ENCODE measurements at regions not wholly inside any gene's neighbourhood (a gene's known extent, or its start where the extent isn't known, plus 50 kb on each side); places are given as distances from the start of the nearest gene placed in this dataset.

GRCh38 chr12:126185025-126185424 lies 1119.8 kb downstream of the AACS start:
- no peak for TF ChIP-seq CTCF (IDR thresholded peaks at IDR 0.05)
- no peak for TF ChIP-seq POLR2A (IDR thresholded peaks at IDR 0.05)
- Histone ChIP-seq H3K36me3 (no peaks in the 10 kb centered on the region), H3K27me3 (peaks cover 0 to 25% (median 5%) of the 10 kb centered on the region in 9 donors), H3K9me3 (no peaks in the 10 kb centered on the region), H3K4me3 (no peak overlapping the region), H3K4me1 (no peaks in the 10 kb centered on the region), H3K27ac (no peak overlapping the region)
- DNase-seq (no peak), ATAC-seq (no peak)
- 90 to 94% (median 93%) methylated on average over 1 of the region's 1 CpG for WGBS, 4 donors
- intact Hi-C loops (cut with DNase I), result no loop called here

GRCh38 chr12:126189856-126190255 lies 1124.6 kb downstream of the AACS start:
- no peaks in the 10 kb centered on the region for H3K36me3 ChIP-seq
- peaks cover 9 to 53% (median 23%) of the 10 kb centered on the region in 9 donors for H3K27me3 ChIP-seq
- WGBS, 4 donors, result 52 to 64% (median 55%) methylated on average over 10 of the region's 10 CpGs
- H3K27ac ChIP-seq, result no peak overlapping the region
- intact Hi-C loops (cut with DNase I), result no loop called here
- no peak for ATAC-seq
- TF ChIP-seq CTCF (IDR thresholded peaks at IDR 0.05), result no peak
- TF ChIP-seq POLR2A (IDR thresholded peaks at IDR 0.05), result no peak
- no peak overlapping the region for H3K4me3 ChIP-seq
- no peaks in the 10 kb centered on the region for H3K9me3 ChIP-seq
- no peak for DNase-seq
- H3K4me1 ChIP-seq, result peaks cover 0 to 6% (median 0%) of the 10 kb centered on the region in 12 donors

- H3K4me1 ChIP-seq, result peaks cover 0 to 6% (median 0%) of the 10 kb centered on the region in 12 donors
- WGBS, 4 donors, result 5% methylated on average over 54 to 62 of the region's 62 CpGs
- ATAC-seq, result no peak
- TF ChIP-seq POLR2A (IDR thresholded peaks at IDR 0.05) (no peak), CTCF (IDR thresholded peaks at IDR 0.05) (no peak)
- H3K9me3 ChIP-seq, result no peaks in the 10 kb centered on the region
- H3K4me3 ChIP-seq, result peak overlapping the region in 2 of 12 donors; percentile 12 to 34
- H3K27me3 ChIP-seq, result peaks cover 9 to 53% (median 23%) of the 10 kb centered on the region in 9 donors
- H3K36me3 ChIP-seq, result no peaks in the 10 kb centered on the region
- H3K27ac ChIP-seq, result no peak overlapping the region
- DNase-seq, result no peak
- intact Hi-C loops (cut with DNase I), result no loop called here
Measured at GRCh38 chr12:126191031-126191891, 1126.0 kb downstream of the AACS start.

GRCh38 chr12:126191949-126192348 lies 1126.7 kb downstream of the AACS start:
- no peaks in the 10 kb centered on the region for H3K36me3 ChIP-seq
- ATAC-seq (no peak), DNase-seq (no peak)
- TF ChIP-seq CTCF (IDR thresholded peaks at IDR 0.05) (no peak), POLR2A (IDR thresholded peaks at IDR 0.05) (no peak)
- H3K27me3 ChIP-seq, result peaks cover 9 to 53% (median 23%) of the 10 kb centered on the region in 9 donors
- no peaks in the 10 kb centered on the region for H3K9me3 ChIP-seq
- intact Hi-C loops (cut with DNase I), result no loop called here
- peaks cover 0 to 6% (median 0%) of the 10 kb centered on the region in 12 donors for H3K4me1 ChIP-seq
- no peak overlapping the region for H3K4me3 ChIP-seq
- H3K27ac ChIP-seq, result no peak overlapping the region
- WGBS, 4 donors, result 77 to 84% (median 80%) methylated on average over 11 to 13 of the region's 13 CpGs

All from heart left ventricle (tissue), 16 donors.